G401 (cell line): ENCODE measurements at regions not wholly inside any gene's neighbourhood (a gene's known extent, or its start where the extent isn't known, plus 50 kb on each side); places are given as distances from the start of the nearest gene placed in this dataset.

Experiments used
- DNase-seq: peaks from one replicate; pipeline ENCODE4 v3.0.0-alpha.2; 2015; ENCODE audit warnings: low spot score
- in situ Hi-C: cut with HindIII; loops from 2 replicates; pipeline ENCODE4 v1.10.0; 2016; ENCODE audit warnings: low sequenced_read_pairs, mixed read lengths

- no peak for DNase-seq
- in situ Hi-C loops: no loop called here
Measured at GRCh38 chr2:181235011-181235410, 222.2 kb upstream of the ITGA4 start.

GRCh38 chr2:181235683-181236459, 221.3 kb upstream of the ITGA4 start:
- no peak for DNase-seq
- in situ Hi-C loops: no loop called here

GRCh38 chr2:181239201-181239799, 217.9 kb upstream of the ITGA4 start:
- in situ Hi-C loops: no loop called here
- DNase-seq: no peak

- DNase-seq: no peak
- in situ Hi-C loops: no loop called here
Measured at GRCh38 chr2:181240844-181241243, 216.3 kb upstream of the ITGA4 start.

GRCh38 chr2:181241366-181241765, 215.8 kb upstream of the ITGA4 start:
- in situ Hi-C loops: no loop called here
- no peak for DNase-seq

GRCh38 chr2:181241797-181242196, 215.4 kb upstream of the ITGA4 start:
- in situ Hi-C loops: no loop called here
- no peak for DNase-seq

GRCh38 chr2:181242262-181242661, 214.9 kb upstream of the ITGA4 start:
- in situ Hi-C loops: no loop called here
- DNase-seq: no peak

GRCh38 chr2:181243319-181243718, 213.9 kb upstream of the ITGA4 start:
- in situ Hi-C loops: no loop called here
- DNase-seq: no peak

- DNase-seq: no peak
- in situ Hi-C loops: no loop called here
Measured at GRCh38 chr2:181250691-181251090, 206.5 kb upstream of the ITGA4 start.

- DNase-seq: no peak
- in situ Hi-C loops: no loop called here
Measured at GRCh38 chr2:181252262-181253148, 204.7 kb upstream of the ITGA4 start.

GRCh38 chr2:181253438-181253837, 203.7 kb upstream of the ITGA4 start:
- in situ Hi-C loops: no loop called here
- no peak for DNase-seq

GRCh38 chr2:181255651-181256050, 201.5 kb upstream of the ITGA4 start:
- in situ Hi-C loops: no loop called here
- DNase-seq: no peak

GRCh38 chr2:181258720-181259119, 198.5 kb upstream of the ITGA4 start:
- in situ Hi-C loops: no loop called here
- peak; percentile 30 for DNase-seq

GRCh38 chr2:181262782-181263181, 194.4 kb upstream of the ITGA4 start:
- no peak for DNase-seq
- in situ Hi-C loops: no loop called here

GRCh38 chr2:181264001-181264400, 193.2 kb upstream of the ITGA4 start:
- DNase-seq: no peak
- in situ Hi-C loops: no loop called here

GRCh38 chr2:181264441-181264840, 192.7 kb upstream of the ITGA4 start:
- in situ Hi-C loops: no loop called here
- DNase-seq: no peak

GRCh38 chr2:181266614-181267013, 190.6 kb upstream of the ITGA4 start:
- no peak for DNase-seq
- in situ Hi-C loops: no loop called here

GRCh38 chr2:181268174-181268867, 188.9 kb upstream of the ITGA4 start:
- DNase-seq: no peak
- in situ Hi-C loops: no loop called here

- in situ Hi-C loops: no loop called here
Measured at GRCh38 chr2:181273986-181274385, 183.2 kb upstream of the ITGA4 start.

More at GRCh38 chr2:181273986-181274385, 183.2 kb upstream of the ITGA4 start:
- no peak for DNase-seq
